Dermis microvascular lymphatic vessel endothelial cell (primary cell): ENCODE measurements at regions not wholly inside any gene's neighbourhood (a gene's known extent, or its start where the extent isn't known, plus 50 kb on each side); places are given as distances from the start of the nearest gene placed in this dataset.
"Not testable (repeated sequence)": the region's sequence is repeated elsewhere in the genome, so short reads cannot be mapped to it uniquely, and the experiment has no call there.

Source experiments
- DNase-seq, 2 donors: peaks; one replicate each; pipeline versions ENCODE4 v3.0.0 to v3.0.0-alpha.2; 2010; ENCODE audit warnings: low read depth in 2 of 2

DNA sequence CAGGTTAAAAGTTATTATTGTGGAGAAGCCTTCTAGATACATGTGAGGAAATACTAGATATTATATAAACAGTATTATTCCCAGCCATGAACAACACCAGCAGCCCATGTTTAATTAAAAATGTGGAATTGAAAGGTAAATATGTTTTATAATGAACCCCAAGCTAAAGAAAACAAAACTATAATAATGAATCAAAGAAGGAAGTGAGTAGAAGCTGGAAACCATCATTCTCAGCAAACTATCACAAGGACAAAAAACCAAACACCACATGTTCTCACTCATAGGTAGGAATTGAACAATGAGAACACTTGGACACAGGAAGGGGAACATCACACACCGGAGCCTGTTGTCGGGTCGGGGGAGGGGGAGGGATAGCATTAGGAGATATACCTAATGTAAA lies 167.6 kb upstream of the CXXC4 start:
- DNase-seq = not testable (repeated sequence)

DNA sequence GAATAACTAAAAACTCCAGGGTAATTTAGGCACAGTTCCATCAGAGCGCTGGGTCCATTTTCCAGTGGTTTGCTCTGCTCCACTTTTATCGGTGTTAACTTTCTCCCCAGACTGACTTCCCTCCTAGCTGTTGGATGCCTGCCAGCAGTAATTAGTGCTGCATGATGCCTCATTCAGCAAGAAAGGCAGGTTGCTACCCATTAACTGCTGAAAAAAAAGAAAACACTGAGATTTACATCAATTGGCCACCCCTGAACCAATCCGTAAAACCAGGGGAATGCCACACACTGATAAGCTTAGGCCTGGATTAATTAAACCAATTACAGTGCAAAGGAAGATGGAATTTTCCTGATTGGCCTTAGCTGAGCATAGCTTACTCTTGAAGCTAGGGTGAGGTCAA lies 182.4 kb upstream of the CXXC4 start:
- no peak for DNase-seq

DNA sequence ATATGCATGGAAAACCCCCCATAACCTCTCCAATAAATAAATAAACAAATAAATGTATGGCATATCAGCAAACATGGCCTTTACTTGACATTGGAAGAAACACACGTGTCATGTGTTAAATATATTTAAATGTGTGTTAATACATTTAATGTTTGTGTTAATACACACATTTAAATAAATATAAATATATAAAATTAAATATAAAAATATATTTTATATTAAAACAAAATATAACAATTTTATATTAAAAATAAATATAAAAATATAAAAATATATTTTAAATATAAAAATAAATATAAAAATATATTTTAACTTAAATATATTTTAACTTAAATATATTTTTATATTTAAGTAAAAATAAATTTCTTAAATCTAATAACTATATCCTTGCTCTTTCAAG lies 187.6 kb upstream of the CXXC4 start:
- no peak for DNase-seq

- no peak for DNase-seq
Measured at GRCh38 chr4:104693601-104694201, 199.0 kb upstream of the CXXC4 start.

GRCh38 chr4:104716584-104716983 lies 221.9 kb upstream of the CXXC4 start:
- no peak for DNase-seq

DNA sequence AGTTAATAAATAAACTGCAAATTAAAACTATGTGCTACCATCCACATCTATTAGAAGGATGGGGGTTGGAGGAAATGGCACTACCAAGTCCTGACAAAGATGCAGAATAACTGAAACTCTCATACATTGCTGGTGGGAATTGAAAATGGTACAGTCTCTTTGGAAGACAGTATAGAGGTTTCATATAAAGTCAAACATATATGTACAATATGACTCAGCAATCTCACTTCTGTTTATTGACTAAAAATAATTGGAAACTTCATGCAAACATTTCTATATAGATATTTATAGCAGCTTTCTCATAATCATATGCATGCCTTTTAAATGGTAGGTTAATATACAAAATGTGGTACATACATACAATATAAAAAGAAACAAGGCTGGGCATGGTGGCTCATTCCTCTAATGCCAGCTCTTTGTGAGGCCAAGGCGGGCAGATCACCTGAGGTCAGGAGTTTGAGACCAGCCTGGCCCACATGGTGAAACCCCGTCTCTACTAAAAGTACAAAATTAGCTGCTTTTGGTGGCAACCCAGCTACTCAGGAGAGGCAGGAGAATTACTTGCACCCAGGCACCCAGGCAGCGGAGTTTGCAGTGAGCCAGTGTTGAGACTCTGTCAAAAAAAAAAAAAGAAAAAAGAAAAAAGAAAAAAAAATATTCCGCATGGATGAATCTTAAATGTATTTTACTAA lies 225.0 kb upstream of the CXXC4 start:
- DNase-seq = no peak

DNA sequence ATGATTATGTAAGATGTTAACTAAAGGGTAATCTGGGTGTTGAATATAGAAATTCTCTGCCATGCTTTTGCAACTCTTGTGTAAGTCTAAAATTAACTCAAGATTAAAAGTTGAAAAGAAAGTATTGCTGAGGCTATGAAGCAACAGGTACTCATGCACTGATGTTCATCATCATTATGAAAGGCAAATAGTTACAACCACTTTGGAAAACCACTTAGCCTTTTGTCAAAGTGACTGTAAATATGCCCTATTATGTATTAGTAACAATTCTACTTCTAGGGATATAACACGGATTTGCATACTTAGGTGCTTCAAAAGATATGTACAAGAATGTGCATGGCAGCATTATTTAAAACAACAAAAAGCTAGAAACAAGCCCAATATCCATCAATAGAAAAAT lies 227.8 kb upstream of the CXXC4 start:
- no peak for DNase-seq

DNA sequence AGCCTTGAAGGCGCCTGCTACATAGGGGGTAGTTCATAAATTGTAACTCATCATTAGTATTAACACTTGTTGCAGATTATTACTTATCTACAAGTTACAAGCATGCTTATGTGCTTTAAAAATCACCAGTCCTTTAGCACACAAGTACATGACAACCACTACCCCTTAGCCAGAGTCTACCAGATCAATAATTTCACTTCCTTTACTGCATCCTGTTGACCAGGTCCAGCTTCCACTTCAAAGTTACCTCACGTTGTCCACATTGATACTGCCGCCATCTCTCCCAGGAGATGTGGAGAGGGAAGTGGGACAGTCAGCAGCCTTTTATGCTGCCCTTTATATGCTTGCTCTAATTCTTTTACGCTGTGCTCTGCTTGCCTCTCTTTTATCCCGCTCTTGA lies 231.3 kb upstream of the CXXC4 start:
- DNase-seq = no peak

DNA sequence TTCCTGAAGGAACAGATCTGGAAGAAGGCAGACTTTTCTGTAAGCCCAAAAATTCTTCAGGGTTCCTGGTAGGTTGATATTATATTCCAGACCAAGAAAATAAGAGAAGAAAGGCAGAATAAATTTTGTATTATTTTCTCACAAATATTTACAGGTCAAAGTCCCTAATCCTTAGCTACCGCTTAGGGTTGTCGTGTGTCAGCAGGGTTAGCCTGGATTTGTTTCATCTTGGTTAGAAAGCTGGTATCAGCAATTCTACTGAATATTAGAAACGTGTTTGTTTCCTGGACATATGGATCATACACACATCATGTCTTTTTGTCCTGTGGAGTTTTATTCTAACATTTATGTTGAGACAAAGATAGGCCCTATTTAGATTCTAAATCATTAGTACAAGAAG lies 232.9 kb upstream of the CXXC4 start:
- no peak for DNase-seq

DNA sequence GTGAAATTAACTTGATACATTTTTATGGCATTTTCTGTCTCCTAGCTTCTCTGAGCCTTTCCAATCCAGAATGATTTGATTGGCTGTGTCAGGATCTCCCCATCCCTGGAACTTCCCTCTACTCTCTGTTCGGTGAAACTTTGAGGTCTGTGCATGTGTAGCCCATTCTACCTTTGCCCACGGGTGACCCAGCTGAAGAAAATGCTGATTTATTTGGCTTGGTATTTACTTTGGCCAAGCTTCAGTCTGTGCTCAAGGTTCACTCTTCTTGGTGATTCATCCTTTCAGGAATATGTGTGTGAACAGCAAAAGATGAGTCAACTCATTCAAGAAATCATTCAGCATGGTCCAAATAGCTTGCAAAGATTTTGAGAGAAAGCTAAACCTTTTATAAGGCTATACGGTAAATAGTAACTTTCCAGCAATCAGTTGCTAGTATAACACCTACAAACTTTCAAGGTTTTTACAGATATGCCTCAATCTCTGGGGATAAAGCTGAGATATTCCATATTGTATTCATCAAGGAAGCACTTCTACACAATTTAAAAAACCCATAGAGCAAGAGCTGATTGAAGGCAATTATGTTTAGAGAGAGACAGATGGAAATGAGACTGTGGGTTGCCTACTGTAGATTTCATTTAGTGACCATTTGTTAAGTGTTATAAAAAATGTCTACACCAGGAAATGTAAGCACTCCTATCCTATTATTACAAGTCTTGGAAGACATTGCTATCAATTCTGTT lies 233.9 kb upstream of the CXXC4 start:
- no peak for DNase-seq

DNA sequence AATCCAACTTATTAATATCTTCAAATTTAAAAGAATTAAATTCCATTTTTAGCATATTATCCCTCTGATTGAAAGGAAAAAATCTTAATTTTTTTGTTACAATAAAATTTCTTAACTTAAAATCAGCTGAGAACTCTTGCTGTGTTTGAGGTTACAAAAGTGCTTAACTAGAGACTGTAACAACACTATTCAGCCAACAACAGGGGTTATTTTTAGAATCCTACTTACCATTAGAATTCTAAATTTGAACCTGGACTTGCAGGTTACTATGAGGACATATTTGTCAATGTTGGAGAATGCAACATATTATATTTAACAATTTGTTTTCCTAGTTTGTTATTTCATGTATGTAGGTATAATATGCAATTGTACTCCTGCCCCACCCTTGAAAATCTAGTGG lies 238.1 kb upstream of the CXXC4 start:
- DNase-seq = no peak

DNA sequence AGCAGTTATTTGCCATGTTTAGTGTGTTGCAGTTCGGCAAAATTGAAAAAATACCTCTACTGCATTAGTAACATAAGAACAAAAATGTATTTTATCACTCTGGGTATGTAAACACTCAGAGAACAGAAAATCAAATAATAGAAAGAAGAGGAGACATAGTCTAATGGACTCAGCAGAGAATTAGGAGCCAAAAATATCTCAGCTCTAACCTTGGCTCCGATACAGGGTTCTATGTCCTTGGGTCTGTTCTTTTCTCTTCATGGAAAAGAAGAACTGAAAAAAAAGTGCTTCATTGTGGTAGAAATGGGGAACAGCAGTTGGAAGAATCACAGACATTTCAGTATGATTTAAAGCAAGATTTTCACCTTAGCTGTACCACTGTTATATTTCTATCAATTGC lies 240.5 kb upstream of the CXXC4 start:
- DNase-seq = no peak

- no peak for DNase-seq
Measured at GRCh38 chr4:104740161-104740560, 245.5 kb upstream of the CXXC4 start.

DNA sequence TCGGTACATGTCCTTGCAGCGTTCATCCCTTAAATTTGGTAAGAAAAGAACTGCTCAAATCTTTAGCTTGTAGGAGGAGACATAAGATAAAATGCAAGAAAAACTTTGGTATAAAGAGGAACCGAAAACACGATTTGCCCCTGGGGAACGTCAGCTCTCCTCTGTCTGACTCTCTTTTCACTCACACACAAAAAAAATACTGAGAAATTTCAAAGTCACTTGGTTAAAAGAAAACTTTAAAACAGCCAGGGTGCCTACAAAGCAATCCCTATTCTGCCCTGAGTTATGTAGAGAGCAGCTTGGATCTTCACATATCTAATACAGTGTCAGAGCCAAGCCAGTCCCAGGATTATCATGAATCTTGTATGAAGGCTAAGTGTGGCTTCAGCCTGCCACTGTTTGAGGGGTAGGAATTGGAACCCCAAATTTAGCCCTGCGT lies 248.5 kb upstream of the CXXC4 start:
- DNase-seq = no peak

DNA sequence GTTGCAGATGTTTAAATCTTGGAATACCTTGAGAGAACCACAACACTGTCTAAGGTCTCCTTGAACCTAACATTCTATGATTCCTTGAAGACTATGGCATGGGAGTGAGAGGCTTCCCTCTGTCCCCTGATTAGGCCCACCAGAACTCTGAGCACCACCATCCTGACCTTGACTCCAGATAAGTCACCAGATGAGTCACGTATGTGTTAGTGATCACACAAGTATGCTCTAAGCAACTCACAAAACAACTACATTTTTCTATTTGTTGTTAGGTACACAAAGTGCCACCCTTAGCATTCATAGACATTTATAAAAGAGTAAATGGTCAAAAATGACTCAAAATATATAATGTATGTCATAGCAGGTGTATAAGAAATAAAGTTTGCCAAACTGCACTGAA lies 252.9 kb upstream of the CXXC4 start:
- no peak for DNase-seq

GRCh38 chr4:104749062-104749461 lies 254.4 kb upstream of the CXXC4 start:
- no peak for DNase-seq

DNA sequence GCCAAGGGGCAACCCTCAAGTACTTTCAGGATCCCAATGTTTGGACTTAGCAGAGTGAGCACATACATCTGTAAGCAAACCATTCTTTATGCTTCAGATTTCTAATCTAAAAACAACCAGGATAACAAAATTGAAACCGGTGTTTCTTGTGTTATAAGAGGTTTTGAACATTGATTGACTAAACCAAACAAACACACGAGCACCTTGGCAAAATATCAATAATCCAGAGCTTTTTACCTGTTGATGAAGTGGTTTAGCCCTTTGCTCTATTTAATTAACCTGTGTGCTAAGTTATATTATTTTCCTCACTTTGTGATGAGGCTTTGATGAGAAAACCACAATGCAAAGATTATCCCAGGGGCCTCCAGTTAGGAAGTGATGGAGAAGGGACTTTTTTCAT lies 255.3 kb upstream of the CXXC4 start:
- DNase-seq = no peak

- no peak for DNase-seq
Measured at GRCh38 chr4:104751468-104751867, 256.8 kb upstream of the CXXC4 start.

- no peak for DNase-seq
Measured at GRCh38 chr4:104752337-104752736, 257.6 kb upstream of the CXXC4 start.

- no peak for DNase-seq
Measured at GRCh38 chr4:104756837-104757236, 262.1 kb upstream of the CXXC4 start.

DNA sequence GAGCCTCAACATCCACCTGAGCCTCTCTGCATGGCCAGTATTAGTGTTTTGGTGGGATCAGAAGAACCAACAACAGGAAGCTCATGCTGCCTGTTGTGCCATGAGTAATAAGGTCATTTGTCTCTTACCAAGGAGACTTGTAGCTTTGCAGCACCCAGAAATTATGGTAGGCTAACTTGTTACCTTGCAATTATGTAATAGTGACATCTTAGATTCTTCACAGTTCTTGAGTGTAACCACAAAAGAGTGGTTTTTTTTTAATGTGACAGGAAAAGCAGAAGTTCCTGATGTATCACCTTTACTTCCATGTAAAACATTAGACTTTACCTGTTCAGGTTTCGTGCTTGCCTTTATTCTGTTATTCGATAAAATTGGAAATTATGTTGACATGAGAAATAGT lies 263.9 kb upstream of the CXXC4 start:
- DNase-seq = no peak

DNA sequence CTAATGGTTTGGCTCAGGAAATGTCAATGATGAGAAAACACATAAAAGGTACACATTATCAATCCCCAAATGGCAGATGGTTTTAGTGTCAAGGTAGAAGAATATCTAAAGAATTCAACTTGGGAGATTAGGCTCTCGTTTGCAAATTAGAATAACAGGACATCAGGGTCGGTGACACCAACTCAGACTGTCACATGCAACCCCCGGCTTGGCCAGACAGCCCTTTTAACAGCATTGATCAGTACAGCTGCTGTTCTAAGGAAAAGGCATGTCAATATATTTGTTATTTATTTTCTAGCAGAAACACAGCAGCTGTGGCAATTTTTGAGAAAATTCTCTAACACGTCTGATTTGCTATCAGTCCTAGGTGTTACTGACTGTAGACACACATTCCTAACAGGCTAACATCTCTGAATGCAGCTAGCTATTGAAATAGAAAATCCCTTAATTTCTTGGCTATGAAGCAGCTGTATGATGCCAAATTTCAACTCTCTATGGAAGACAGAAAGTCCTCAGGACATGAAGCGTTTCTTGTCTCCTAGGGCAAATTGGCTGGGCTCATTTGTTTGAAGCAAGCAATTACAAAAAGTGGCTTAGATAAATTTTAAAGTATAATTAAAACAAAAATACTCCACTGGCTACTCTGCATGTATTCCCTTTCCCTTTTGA lies 269.0 kb upstream of the CXXC4 start:
- no peak for DNase-seq
